Cerebellar nuclear complex (tissue), 1 donor: ENCODE measurements at regions not wholly inside any gene's neighbourhood (a gene's known extent, or its start where the extent isn't known, plus 50 kb on each side); places are given as distances from the start of the nearest gene placed in this dataset.

ENCODE experiments used
- DNase-seq, 2 experiments: peaks; one replicate each; lab custom pipeline; 2025; lab: John Stamatoyannopoulos, UW

- DNase-seq, result no peak
Observed at GRCh38 chr21:35696644-35697043, 363.7 kb downstream of the SETD4 start.

- no peak for DNase-seq
Observed at GRCh38 chr21:35692311-35692710, 368.0 kb downstream of the SETD4 start.

GRCh38 chr21:35690436-35690835 lies 369.9 kb downstream of the SETD4 start:
- no peak for DNase-seq

- DNase-seq, result no peak
Observed at GRCh38 chr21:35686156-35686555, 374.2 kb downstream of the SETD4 start.

GRCh38 chr21:35683664-35684304 lies 376.5 kb downstream of the SETD4 start:
- DNase-seq, result no peak

GRCh38 chr21:35682904-35683549 lies 377.3 kb downstream of the SETD4 start:
- DNase-seq, result no peak

GRCh38 chr21:35681946-35682345 lies 378.4 kb downstream of the SETD4 start:
- no peak for DNase-seq

- DNase-seq, result no peak
Observed at GRCh38 chr21:35679076-35679475, 381.2 kb downstream of the SETD4 start.

- no peak for DNase-seq
Observed at GRCh38 chr21:35678393-35678792, 381.9 kb downstream of the SETD4 start.

- DNase-seq, result no peak
Observed at GRCh38 chr21:35677298-35677841, 383.0 kb downstream of the SETD4 start.

- no peak for DNase-seq
Observed at GRCh38 chr21:35674895-35675470, 385.3 kb downstream of the SETD4 start.

- no peak for DNase-seq
Observed at GRCh38 chr21:35674091-35674671, 386.1 kb downstream of the SETD4 start.

- DNase-seq, result no peak
Observed at GRCh38 chr21:35672313-35672712, 388.0 kb downstream of the SETD4 start.

- DNase-seq, result no peak
Observed at GRCh38 chr21:35664683-35665082, 395.6 kb downstream of the SETD4 start.

GRCh38 chr21:35663856-35664606 lies 396.3 kb downstream of the SETD4 start:
- DNase-seq, result no peak

- DNase-seq, result no peak
Observed at GRCh38 chr21:35658242-35658641, 402.1 kb downstream of the SETD4 start.

- no peak for DNase-seq
Observed at GRCh38 chr21:35652872-35653271, 407.5 kb downstream of the SETD4 start.

- DNase-seq, result no peak
Observed at GRCh38 chr21:35652196-35652595, 408.1 kb downstream of the SETD4 start.

- no peak for DNase-seq
Observed at GRCh38 chr21:35651196-35651595, 409.1 kb downstream of the SETD4 start.

GRCh38 chr21:35649186-35649585 lies 411.1 kb downstream of the SETD4 start:
- no peak for DNase-seq

GRCh38 chr21:35648512-35648911 lies 411.8 kb downstream of the SETD4 start:
- DNase-seq, result no peak

- no peak for DNase-seq
Observed at GRCh38 chr21:35646606-35647005, 413.7 kb downstream of the SETD4 start.
